SH-SY5Y (cell line): ENCODE measurements at regions not wholly inside any gene's neighbourhood (a gene's known extent, or its start where the extent isn't known, plus 50 kb on each side); places are given as distances from the start of the nearest gene placed in this dataset.

Source experiments
- GATA2 ChIP-seq: IDR thresholded peaks from 2 replicates; pipeline ENCODE4 v1.6.1; 2011; ENCODE audit warnings: mild to moderate bottlenecking, low read depth, low read length
- GATA3 ChIP-seq: IDR thresholded peaks from 2 replicates; pipeline ENCODE4 v1.6.1; 2011; ENCODE audit warnings: low read depth, mild to moderate bottlenecking, low read length, moderate library complexity

GRCh38 chr1:212549503-212550017 is 59.0 kb upstream of the ATF3 start:
- no peak for TF ChIP-seq GATA2
- TF ChIP-seq GATA3 = no peak
